Fibroblast of lung (primary cell): ENCODE measurements at regions not wholly inside any gene's neighbourhood (a gene's known extent, or its start where the extent isn't known, plus 50 kb on each side); places are given as distances from the start of the nearest gene placed in this dataset.

Experiments
- DNase-seq, 2 donors: peaks; one replicate each; pipeline versions ENCODE4 v3.0.0 to v3.0.0-alpha.2; 2010; ENCODE audit warnings: low read depth in 2 of 2
- H2AFZ ChIP-seq: 2 replicates; pipeline ENCODE4 v1.5.1; 2012; ENCODE audit warnings: low read length, control low read depth, inconsistent platforms
- H3K27ac ChIP-seq: 2 replicates; pipeline ENCODE4 v1.5.1; 2011; ENCODE audit warnings: low read length, control low read depth; ENCODE audit not compliant: insufficient read depth
- H3K27me3 ChIP-seq: 2 replicates; pipeline ENCODE4 v1.5.1; 2011; ENCODE audit warnings: mild to moderate bottlenecking, low read length; ENCODE audit not compliant: control insufficient read depth, insufficient read depth
- H3K36me3 ChIP-seq: 2 replicates; pipeline ENCODE4 v1.5.1; 2011; ENCODE audit warnings: low read length; ENCODE audit not compliant: control insufficient read depth, insufficient read depth
- H3K4me1 ChIP-seq: 2 replicates; pipeline ENCODE4 v1.5.1; 2011; ENCODE audit warnings: low read length; ENCODE audit not compliant: control insufficient read depth, insufficient read depth; ENCODE audit errors: extremely low read depth
- H3K4me2 ChIP-seq: 2 replicates; pipeline ENCODE4 v1.5.1; 2011; ENCODE audit warnings: low read length, control low read depth; ENCODE audit not compliant: insufficient read depth; ENCODE audit errors: extremely low read depth
- H3K4me3 ChIP-seq, 4 experiments: fragments of 200-600 bp in 1 of 4; sonication (generic) in 1 of 4; replicated peaks in 1 of 4; 2 replicates each; pipeline ENCODE4 v1.5.1; 2011 to 2016; ENCODE audit warnings: low read length in 4 of 4, low read depth in 3 of 4, mild to moderate bottlenecking in 3 of 4, control low read depth in 2 of 4, inconsistent platforms in 1 of 4, mixed read lengths in 1 of 4; ENCODE audit not compliant: insufficient read depth in 1 of 4; ENCODE audit errors: control extremely low read depth in 1 of 4
- H3K79me2 ChIP-seq: 2 replicates; pipeline ENCODE4 v1.5.1; 2012; ENCODE audit warnings: mild to moderate bottlenecking, low read length, inconsistent platforms; ENCODE audit not compliant: control insufficient read depth, insufficient read depth
- H3K9ac ChIP-seq: 2 replicates; pipeline ENCODE4 v1.5.1; 2011; ENCODE audit warnings: mild to moderate bottlenecking, low read length, control low read depth; ENCODE audit not compliant: insufficient read depth
- H3K9me3 ChIP-seq: 2 replicates; pipeline ENCODE4 v1.5.1; 2012; ENCODE audit warnings: low read depth, low read length; ENCODE audit not compliant: control insufficient read depth, insufficient read depth
- H4K20me1 ChIP-seq: 2 replicates; pipeline ENCODE4 v1.5.1; 2011; ENCODE audit warnings: low read length; ENCODE audit not compliant: control insufficient read depth, insufficient read depth; ENCODE audit errors: extremely low read depth
- EZH2 ChIP-seq: IDR thresholded peaks from 2 replicates; pipeline ENCODE4 v1.5.1; 2012; ENCODE audit warnings: low read length, control low read depth, mild to moderate bottlenecking; ENCODE audit errors: missing control alignments
- TF ChIP-seq, protein P1 (sequence below), 2 donors: IDR thresholded peaks in 1 of 2; conservative IDR thresholded peaks in 1 of 2; 1 replicate in 1 of 2; 2 replicates in 1 of 2; pipeline ENCODE4 v1.5.1; 2011 to 2012; ENCODE audit warnings: low read length in 2 of 2, control low read depth in 1 of 2, inconsistent platforms in 1 of 2, low read depth in 1 of 2, mild to moderate bottlenecking in 1 of 2

DNA sequence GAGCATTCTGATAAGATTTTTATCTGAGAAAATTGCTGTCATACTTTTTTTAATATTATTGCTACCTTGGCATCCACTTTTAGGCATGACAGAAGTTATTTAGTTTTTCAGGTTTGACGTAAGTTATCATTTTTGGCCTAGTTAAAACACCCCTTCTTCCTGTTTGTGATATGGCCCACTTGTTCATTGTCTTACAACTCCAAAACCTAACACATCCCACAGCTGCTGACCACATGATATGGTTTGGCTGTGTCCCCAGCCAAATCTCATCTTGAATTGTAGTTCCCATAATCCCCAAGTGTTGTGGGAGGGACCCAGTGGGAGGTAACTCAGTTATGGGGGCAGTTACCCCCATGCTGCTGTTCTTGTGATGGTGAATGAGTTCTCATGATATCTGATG, 388.1 kb downstream of the SLC4A3 start:
- H3K79me2 ChIP-seq: no peaks in the 10 kb centered on the region
- no peaks in the 10 kb centered on the region for H4K20me1 ChIP-seq
- H3K4me2 ChIP-seq: no peak overlapping the region
- TF ChIP-seq EZH2: no peak
- TF ChIP-seq, protein P1, sequence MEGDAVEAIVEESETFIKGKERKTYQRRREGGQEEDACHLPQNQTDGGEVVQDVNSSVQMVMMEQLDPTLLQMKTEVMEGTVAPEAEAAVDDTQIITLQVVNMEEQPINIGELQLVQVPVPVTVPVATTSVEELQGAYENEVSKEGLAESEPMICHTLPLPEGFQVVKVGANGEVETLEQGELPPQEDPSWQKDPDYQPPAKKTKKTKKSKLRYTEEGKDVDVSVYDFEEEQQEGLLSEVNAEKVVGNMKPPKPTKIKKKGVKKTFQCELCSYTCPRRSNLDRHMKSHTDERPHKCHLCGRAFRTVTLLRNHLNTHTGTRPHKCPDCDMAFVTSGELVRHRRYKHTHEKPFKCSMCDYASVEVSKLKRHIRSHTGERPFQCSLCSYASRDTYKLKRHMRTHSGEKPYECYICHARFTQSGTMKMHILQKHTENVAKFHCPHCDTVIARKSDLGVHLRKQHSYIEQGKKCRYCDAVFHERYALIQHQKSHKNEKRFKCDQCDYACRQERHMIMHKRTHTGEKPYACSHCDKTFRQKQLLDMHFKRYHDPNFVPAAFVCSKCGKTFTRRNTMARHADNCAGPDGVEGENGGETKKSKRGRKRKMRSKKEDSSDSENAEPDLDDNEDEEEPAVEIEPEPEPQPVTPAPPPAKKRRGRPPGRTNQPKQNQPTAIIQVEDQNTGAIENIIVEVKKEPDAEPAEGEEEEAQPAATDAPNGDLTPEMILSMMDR (conservative IDR thresholded peaks at IDR 0.05 in 1 of 2, IDR thresholded peaks at IDR 0.05 in 1 of 2; ENCODE audit: low read depth in 1 of 2, low read length in 2 of 2): no peak
- DNase-seq: no peak
- no peaks in the 10 kb centered on the region for H3K27me3 ChIP-seq
- no peak overlapping the region for H3K4me3 ChIP-seq
- no peak overlapping the region for H3K9ac ChIP-seq
- H3K9me3 ChIP-seq: no peaks in the 10 kb centered on the region
- H2AFZ ChIP-seq: no peak overlapping the region
- H3K27ac ChIP-seq: no peak overlapping the region
- H3K4me1 ChIP-seq: no peaks in the 10 kb centered on the region
- no peaks in the 10 kb centered on the region for H3K36me3 ChIP-seq

DNA sequence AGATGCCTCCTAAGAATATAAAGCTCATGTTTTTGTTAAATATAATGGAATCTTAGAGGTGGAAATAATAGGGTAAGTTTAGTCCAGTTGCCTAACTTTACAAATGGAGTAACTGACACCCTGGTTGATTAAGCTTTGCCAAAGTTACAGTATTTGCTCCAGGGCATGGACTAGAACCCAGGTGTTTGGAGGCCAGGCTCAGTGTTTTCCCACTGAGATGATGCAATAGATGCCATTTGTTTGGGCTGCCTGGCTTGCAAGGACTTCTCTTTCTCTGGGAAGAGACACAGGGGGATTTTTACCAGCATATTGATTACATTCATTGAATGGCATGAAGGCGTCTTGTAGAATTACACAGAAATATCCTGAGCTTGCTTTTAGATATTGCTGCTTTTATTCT, 397.8 kb downstream of the SLC4A3 start:
- no peak for DNase-seq
- no peak overlapping the region for H3K4me3 ChIP-seq
- H3K9me3 ChIP-seq: no peaks in the 10 kb centered on the region
- no peaks in the 10 kb centered on the region for H3K79me2 ChIP-seq
- H3K4me1 ChIP-seq: no peaks in the 10 kb centered on the region
- H3K9ac ChIP-seq: no peak overlapping the region
- TF ChIP-seq EZH2: no peak
- TF ChIP-seq, protein P1 (conservative IDR thresholded peaks at IDR 0.05 in 1 of 2, IDR thresholded peaks at IDR 0.05 in 1 of 2; ENCODE audit: low read depth in 1 of 2, low read length in 2 of 2): no peak
- H3K27ac ChIP-seq: no peak overlapping the region
- no peak overlapping the region for H3K4me2 ChIP-seq
- no peaks in the 10 kb centered on the region for H4K20me1 ChIP-seq
- H3K27me3 ChIP-seq: no peaks in the 10 kb centered on the region
- no peak overlapping the region for H2AFZ ChIP-seq
- H3K36me3 ChIP-seq: no peaks in the 10 kb centered on the region

DNA sequence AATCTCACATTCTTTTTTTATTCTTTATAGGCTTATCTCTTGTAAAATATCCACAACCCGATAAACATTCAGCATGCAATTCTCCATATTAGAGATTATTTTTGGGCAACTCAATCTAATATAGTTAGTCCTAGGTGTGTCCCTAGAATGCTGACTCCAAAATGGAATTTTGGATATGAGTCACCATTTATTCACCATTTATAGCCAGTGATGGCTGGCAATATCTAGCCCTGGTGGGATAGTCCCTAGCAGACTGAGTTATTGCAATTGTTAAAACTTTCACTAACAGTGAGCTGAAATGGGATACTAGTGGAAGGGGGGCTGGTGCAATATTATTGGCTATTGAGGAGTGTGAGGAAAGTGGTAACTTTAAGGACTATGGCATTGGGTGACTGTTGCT, 401.6 kb downstream of the SLC4A3 start:
- no peaks in the 10 kb centered on the region for H4K20me1 ChIP-seq
- peaks cover under 1% of the 10 kb centered on the region for H3K4me1 ChIP-seq
- no peak overlapping the region for H3K27ac ChIP-seq
- H3K36me3 ChIP-seq: no peaks in the 10 kb centered on the region
- no peaks in the 10 kb centered on the region for H3K9me3 ChIP-seq
- H3K9ac ChIP-seq: no peak overlapping the region
- no peak overlapping the region for H3K4me3 ChIP-seq
- H2AFZ ChIP-seq: no peak overlapping the region
- no peak for TF ChIP-seq EZH2
- TF ChIP-seq, protein P1 (conservative IDR thresholded peaks at IDR 0.05 in 1 of 2, IDR thresholded peaks at IDR 0.05 in 1 of 2; ENCODE audit: low read depth in 1 of 2, low read length in 2 of 2): no peak
- H3K4me2 ChIP-seq: no peak overlapping the region
- DNase-seq: no peak
- no peaks in the 10 kb centered on the region for H3K27me3 ChIP-seq
- no peaks in the 10 kb centered on the region for H3K79me2 ChIP-seq
